HG03135 (cell line): ENCODE measurements at regions not wholly inside any gene's neighbourhood (a gene's known extent, or its start where the extent isn't known, plus 50 kb on each side); places are given as distances from the start of the nearest gene placed in this dataset.

Source experiments
- ATAC-seq: cut with Tn5 transposase; IDR thresholded peaks from one replicate; pipeline ENCODE4 v1.9.1; 2021; ENCODE audit warnings: mild to moderate bottlenecking, moderate library complexity; ENCODE audit not compliant: unreplicated experiment

DNA sequence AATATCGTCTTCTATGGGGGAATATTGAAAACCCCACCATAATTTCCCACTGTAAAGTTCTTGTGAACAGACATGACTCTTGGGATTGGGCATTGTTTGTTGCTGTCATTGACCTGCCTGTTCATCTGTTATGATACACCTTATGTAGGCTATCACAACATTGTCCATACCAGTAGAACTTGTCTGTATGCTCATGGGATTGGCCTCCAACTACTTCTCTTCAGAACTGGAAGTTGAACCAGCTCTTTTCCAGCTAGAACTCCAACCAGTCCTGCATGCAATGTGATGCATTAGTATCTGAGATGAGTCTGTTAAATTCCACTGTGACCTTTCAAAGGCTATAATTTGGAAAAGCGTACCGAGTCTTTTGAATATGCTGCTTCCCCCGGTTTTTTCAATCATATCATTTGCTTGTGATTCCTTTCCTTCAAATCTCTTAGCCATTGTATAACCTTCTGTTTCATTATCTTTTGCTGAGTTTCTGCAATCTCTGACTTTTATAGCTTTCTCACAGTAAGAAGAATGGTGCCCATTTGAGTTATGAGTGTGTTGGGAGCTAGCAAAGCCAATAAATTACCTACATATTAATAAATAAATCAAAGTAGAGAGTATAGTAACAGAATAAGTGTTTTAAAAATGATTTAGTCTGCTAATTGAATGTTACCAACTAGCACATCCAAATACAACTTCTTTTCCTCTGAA is 101.9 kb downstream of the PLK2 start:
- no peak for ATAC-seq

DNA sequence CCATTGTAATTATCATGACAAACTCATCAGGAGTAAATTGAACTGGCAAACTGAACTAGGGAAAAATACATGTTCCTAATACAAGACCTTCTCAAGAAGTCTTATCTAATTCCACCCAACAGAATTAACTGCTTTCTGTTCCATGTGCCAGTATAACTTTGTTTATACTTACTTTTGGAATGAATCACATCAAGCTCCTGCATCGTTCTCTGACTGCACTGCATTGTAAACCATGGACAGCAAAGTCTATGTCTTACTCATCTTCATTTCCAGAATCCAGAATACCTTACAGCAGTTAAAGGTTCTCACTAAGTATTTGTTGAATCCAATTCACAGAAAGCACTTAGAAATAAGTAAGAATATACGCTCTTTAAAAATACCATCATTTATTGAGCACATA is 102.8 kb downstream of the PLK2 start:
- no peak for ATAC-seq

DNA sequence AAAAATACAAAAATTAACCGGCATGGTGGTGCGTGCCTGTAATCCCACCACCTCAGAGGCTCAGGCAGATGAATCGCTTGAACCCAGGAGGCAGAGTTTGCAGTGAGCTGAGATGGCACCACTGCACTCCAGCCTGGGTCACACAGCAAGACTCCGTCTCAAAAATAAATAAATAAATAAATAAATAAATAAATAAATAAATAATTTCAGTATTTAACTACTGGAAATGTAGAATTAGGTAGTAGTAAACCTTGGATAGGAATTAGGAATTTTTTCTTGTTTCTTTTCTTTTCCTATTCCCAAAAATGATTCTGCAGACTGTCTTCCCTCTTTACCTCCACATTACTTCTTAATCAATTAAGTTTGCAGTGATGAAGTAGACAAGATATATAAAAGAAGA is 103.2 kb downstream of the PLK2 start:
- ATAC-seq: no peak

DNA sequence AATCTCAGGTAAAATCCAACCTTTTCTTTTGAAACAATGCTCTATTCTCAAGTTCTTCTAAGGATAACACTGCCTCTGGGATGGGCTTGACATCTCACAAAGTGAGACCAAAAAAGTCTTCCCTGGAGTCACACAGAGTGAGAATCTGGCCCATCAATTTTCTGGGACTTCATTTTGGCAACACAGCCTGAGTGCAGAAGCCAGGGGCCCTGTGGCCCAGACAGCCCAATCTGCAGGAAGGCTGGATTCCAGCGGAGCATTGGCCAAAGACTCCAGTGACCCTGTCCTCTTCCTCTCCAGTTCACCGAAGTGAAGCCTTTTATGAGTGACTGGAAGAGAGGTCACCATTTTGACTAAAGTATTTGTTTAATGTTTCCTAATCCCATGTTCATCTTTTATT is 105.1 kb downstream of the PLK2 start:
- ATAC-seq: no peak

DNA sequence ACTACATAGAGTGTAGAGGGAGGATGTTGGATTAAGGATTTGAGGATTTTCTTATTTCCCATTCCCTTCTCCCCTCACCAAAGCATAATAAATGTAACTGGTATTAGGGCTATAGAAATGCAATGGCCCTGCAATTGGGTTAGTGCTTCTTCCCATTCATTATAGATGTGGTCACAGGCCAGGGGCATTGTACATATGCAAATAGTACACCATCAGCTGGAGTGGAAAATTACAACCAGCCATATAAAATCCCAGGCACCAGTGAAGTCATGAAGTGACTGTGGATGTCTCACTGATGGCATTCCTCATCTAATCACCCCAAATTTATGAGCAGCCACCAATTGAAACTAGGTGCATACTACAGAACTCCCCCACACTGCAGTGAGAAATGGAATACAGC is 105.9 kb downstream of the PLK2 start:
- no peak for ATAC-seq

DNA sequence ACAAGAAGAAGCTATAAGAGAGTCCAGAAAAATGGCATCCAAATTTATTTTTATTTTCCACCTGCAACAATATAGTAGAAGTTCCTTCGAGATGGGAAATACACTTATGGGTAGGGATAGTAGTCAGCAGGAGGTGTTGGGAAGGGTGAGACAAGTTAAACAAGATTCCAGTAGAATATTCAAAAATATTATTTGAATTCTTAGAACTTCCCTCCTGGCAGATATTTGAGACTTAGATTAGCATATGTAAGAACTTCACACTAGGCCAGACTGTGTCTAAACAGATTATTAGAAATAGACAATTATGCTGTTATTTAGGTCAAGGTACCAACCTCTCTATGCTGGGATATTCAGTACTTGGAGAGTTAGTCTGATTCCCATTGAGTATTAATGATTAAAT is 108.7 kb downstream of the PLK2 start:
- no peak for ATAC-seq

DNA sequence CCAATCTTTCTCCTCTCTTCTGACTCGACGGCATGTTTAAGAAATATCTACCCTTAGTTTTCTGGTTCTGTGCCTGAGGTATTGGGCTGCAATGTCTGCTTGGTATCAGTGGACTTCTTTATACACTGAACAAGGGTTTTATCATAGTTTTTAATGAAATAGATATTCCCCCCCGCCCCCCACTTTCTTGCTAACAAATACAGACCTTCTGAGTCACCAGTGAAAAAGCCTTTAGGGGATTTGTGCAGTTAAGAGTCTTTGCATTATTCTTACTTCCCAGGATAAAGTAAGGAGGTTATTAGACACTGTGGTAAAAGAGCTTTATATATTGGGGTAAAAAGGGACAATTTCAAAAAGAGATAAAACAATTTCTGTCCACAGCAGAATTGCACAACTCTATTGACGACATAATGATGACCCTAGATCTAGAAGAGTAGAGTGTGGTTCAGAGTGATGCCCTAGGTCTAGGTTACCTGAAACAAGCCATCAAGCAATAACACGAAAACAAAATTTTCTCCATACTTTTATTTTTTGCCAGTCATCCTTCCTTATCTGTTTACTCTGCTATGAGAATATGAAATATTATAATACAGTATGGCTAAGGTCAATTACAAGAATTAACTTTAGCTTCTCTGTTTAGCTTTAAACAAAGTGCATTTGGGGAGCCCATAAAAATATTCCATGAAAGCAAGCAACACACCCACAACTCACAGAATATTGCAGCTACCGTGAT is 110.7 kb downstream of the PLK2 start:
- ATAC-seq: no peak

DNA sequence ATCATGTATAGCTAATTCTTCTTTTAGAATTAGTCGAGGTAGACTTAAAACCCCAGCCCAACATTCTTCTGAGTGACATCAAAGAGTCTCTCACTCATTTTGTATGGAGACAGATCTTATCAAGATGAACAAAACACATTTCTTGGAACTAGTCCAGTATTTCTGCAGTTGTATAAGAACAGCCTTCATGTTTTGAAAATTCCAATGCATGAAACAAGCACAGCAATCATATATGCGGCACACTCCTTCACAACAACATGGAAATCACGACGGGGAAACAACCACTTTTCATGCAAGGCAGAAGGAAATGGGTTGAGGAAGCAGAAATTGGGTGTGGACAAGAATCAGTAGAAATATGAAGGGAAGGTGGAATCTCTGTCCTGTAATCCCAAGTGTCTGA is 113.8 kb downstream of the PLK2 start:
- ATAC-seq: no peak

DNA sequence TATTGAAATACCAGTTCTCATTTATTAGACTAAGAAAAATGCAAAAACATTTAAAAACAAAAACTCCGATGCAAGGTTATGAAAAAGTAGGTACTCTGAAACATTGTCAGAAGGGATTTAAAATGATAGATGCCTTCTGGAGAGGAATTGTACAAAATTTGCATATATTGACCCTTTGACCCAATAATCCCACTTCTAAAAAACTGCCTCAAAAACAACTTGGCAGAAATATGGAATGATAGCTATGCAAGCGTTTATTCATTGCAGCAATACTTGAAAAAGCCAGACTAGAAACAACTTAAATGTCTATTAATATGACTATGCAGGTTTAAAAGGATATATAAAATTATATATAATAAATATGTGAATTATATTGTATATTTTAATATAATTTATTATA is 118.4 kb downstream of the PLK2 start:
- no peak for ATAC-seq

DNA sequence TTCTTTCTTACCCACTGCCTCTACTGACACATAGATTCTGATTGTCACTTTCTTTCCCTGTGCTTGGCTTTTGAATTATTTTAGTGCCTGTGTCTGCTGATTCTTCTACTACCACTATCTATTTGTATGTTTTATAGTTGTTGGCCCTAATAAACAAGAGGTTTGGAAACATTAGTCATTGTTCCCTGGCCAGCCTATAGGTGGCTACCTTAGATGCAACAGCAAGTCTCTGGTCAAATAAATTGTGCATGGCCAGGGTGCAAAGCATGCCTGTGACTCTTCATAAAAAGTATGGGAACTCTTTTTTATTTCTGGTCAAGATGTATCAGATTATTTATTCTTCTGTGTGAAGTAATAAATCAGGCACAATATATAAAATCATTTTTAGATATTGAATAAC is 124.4 kb downstream of the PLK2 start:
- no peak for ATAC-seq

DNA sequence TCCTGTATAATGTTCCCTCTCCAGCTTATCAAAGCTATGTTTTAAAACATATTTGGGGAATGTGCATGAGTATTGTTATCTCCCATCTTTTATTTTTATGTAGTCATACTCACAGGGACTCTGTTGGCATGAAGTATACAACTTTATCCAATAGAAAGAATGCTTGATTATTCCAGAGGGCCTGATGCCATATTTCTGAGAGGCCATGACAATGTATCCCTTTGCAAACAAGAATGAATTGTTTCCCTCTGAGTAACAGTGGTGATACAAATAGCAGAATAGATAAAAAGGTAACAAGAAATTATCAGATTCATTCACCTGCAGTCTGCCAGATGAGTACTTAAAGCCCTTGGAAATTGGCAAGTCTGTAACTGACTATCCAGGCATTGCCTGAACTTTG is 125.9 kb downstream of the PLK2 start:
- ATAC-seq: no peak

DNA sequence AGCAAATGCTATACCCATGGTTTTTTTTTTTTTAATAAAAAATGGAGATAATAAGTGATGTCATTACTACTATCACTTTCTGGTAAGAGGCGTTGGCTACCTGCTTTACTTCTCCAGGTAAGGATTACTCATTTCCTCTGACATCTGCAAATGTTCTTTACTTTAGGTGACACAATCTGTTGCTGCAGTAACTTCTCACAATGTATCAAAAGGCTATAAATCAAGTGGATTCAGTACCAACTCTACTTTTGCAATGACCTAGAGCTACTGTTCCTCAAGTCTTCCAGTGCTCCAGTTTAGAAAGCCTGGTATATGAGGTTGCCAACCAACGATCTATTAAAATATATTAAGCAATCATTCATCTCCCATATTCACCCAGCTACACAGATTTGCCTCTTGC is 129.1 kb downstream of the PLK2 start:
- no peak for ATAC-seq

DNA sequence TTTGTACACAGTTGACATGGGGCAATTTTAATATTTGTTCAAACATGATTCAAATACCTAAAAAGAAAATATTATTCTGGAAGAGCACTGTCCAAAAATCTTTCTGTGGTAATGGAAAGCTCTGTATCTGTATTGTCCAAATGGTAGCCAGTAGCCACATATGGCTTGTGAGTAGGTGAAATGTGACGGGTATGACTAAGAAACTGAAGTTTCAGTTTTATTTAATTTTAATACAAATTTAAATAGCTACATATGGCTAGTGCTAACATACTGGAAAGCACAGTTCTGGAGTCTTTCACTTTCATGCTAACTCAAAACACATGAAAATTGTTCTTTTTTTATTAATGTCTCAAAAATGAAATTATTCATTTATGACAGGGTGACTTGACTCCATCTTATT is 132.6 kb downstream of the PLK2 start:
- no peak for ATAC-seq

DNA sequence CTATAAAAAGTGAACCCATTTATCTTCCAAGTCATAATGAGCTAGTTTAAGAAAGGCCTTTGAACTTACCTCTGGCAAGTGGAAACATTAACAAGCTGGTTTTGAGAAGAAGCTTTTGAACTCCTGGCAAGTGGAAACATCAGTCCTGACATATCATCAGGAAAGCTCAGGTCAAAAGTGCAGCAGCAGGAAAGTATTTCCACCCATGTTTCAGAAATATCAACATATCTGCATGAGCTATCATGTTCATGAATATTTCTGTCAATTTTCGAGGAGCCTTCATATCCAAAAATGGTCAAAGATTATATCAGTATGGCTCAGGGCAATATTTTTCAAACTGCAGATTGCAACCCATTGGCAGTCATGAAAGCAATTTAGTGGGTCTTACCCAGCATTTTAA is 133.9 kb downstream of the PLK2 start:
- no peak for ATAC-seq

DNA sequence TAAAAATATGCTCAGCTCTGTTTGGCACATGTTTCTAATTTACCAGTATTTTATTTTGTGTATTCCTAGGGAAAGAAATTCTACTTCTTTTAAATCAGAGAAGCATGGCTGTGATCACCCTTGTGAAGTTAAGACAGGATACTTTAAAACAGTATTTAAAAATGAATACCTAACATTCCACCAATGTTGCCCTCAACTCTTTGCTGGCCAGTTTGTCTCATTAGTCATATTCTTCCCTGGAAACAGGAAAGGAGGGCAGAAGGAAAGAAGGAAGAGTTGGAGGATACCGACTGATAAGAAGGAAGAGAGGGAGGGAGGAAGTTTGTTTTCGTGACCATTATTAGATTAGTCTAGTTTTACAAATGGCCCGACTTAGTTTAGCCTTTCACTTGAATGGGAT is 137.4 kb downstream of the PLK2 start:
- no peak for ATAC-seq

DNA sequence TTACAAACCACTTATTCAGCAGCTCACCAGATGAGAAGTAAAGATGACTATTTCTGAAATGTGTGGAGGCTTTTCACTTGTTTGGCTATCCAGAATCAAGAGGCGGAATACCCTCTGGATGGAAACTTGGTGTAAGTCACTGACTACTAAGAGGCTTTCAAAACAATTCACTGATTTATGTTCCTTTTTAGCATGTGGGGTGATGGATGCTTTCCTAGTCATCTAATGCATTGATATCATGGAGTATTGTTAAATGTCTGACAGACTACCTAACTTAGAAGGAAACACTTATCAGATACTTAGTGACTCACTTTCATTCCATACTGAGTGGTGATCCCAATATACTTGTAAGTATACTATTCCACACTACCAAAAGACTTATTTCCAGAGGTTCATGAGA is 141.4 kb downstream of the PLK2 start:
- no peak for ATAC-seq

DNA sequence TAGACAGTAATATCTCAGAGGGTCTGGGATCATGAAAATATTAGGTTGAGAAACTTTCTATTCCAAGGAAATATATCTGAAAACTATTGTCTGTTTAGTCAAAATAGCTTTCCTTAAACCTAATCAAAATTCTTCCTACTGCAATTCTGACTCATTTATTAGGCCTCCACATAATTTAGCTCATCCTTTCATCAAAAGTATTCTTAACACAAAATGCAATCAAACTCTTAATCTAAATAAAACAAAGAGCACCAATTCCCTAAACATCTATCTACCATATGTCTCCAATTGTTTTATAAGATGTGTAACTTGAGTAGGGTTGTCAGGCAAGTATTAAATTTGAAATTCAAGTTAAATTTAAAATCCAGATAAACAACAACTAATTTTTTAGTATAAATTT is 142.1 kb downstream of the PLK2 start:
- ATAC-seq: no peak

DNA sequence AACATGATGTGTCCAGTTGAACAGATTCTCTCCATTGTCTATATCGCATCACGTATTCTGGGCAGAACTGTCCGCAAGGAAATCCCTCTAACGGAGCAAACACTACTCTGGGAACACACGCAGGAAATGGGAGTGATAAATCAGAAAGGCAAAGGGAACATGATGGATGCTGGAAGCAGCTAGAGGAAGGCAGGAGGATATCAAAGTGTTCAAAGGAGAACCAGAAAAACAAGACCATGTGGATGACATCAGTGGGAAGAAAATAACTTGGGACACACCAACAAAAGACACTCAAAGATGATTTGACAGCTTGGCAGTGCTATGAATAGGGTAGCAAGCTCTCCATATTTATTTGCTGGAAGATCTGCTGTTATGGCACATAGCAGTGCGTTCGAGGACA is 142.9 kb downstream of the PLK2 start:
- no peak for ATAC-seq

DNA sequence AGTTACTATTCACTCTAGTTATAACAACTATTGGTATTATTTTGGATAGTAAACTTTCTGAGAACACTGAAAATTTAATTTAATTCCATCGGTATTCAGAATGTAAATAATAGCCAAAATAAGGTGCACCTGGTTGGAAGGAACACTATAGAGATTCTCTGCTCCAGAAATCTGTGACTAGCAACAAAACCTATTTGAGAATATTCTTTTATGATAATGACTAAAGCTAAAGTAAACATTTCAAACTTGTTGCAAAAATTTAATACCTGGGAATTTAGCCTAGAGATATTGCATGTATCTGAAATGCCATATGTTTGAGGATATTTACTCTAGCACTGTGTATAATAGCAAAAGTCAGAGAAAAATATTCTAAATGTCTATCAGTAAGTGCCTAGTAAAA is 144.1 kb downstream of the PLK2 start:
- ATAC-seq: no peak

DNA sequence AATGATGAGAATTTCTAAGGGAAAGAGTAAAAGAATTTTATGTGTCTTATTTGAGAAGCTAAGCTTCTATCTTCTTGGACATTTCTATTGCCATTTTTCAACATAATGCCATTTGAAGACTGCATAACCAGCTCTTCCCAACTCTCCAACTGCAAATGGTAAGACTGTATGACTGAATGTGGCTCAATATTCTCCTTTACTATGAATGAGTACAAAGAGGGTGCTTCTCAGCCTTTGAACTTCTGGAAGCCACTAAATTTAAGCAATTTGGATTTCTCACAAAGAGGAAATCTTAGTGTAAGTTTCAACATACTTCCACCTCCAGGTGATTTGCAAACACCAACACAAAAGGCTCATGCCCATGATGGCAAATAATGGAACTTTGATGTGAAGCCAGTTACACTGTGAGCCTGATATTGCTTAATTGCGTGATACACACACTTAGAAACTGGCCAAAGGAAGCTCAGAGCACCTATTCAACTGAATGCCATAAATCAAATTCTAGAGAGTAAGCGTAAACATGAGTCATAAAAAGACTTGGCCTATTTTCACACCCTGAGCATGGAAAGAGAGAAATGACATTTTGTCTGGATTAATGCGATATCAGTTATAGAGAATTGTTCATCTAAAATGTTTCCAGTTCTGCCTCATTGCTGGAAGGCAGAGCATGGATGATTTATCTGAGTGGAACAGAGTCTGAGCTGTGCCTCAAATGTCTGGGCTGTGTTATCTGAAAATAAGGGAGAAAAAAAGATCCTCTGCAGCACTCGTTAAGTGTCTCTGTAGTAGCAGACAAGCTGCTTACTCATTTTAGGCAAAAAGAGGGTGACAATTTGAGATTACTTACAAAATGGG is 145.3 kb downstream of the PLK2 start:
- ATAC-seq: no peak

DNA sequence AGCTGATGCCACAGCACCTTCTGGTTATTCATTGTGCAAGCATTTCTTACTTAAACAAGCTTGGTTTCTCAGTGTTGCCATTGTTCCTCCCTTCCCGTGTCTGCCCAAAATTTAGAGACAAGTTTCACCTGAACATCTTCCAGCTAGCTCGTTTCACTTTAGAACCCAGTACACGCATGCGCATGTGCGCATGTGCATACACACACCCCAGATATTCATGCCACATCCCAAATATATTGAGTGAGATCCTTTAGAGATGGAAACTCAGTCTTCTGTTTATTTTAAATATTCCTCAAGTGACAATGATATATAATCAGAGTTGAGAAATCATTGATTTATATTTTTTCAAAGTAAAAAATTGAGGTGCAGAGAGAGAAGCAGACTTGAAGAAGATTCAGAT is 147.6 kb downstream of the PLK2 start:
- ATAC-seq: no peak

DNA sequence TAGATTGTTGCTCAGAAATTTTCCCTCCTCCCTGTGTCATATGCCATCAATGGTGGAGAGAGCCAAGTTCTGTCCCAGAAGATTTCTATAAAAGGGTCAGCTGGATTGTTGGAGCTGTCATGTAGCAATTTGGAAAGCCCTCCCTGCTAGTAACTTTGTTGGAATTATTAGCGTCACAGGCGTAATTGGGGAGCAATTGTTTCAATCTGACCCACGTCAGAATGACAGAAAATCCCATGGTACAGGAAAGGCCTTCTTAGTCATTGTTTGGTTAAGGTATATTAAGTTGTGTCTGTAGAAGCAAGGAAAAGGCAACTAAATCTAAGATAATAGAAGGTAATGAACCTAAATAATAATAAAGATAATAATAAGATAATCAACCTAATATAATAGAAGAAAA is 148.4 kb downstream of the PLK2 start:
- no peak for ATAC-seq
